ENCODE measurements at regions not wholly inside any gene's neighbourhood (a gene's known extent, or its start where the extent isn't known, plus 50 kb on each side); places are given as distances from the start of the nearest gene placed in this dataset.

- no peak for TF ChIP-seq CTCF (IDR thresholded peaks at IDR 0.05; ENCODE audit: extremely low read depth, low read depth, low read length)
- Histone ChIP-seq H3K4me2 (ENCODE audit: insufficient read depth, low read length) (no peak overlapping the region), H3K9me3 (ENCODE audit: low read depth, low read length) (no peaks in the 10 kb centered on the region), H3K36me3 (ENCODE audit: insufficient read depth, low read length) (no peaks in the 10 kb centered on the region), H3K27me3 (ENCODE audit: insufficient read depth, low read length) (no peaks in the 10 kb centered on the region), H3K4me1 (ENCODE audit: insufficient read depth, low read length) (peaks cover 10% of the 10 kb centered on the region), H3K27ac (ENCODE audit: low read depth, low read length) (no peak overlapping the region), H3K4me3 (ENCODE audit: insufficient read depth, low read length) (no peak overlapping the region), H4K20me1 (ENCODE audit: insufficient read depth, low read length) (no peaks in the 10 kb centered on the region), H2AFZ (ENCODE audit: low read length) (no peak overlapping the region), H3K79me2 (ENCODE audit: insufficient read depth, low read length) (no peaks in the 10 kb centered on the region)
- DNase-seq (ENCODE audit: insufficient read length, low spot score, missing footprints) = no peak
Measured at GRCh38 chr9:89984214-89984613, 379.4 kb downstream of the GADD45G start.

GRCh38 chr9:89985068-89985467 is 380.3 kb downstream of the GADD45G start:
- H3K9me3 ChIP-seq (ENCODE audit: low read depth, low read length) = no peaks in the 10 kb centered on the region
- H3K79me2 ChIP-seq (ENCODE audit: insufficient read depth, low read length) = no peaks in the 10 kb centered on the region
- H3K4me1 ChIP-seq (ENCODE audit: insufficient read depth, low read length) = peaks cover 10% of the 10 kb centered on the region
- no peaks in the 10 kb centered on the region for H4K20me1 ChIP-seq (ENCODE audit: insufficient read depth, low read length)
- H2AFZ ChIP-seq (ENCODE audit: low read length) = no peak overlapping the region
- no peaks in the 10 kb centered on the region for H3K36me3 ChIP-seq (ENCODE audit: insufficient read depth, low read length)
- no peak overlapping the region for H3K4me2 ChIP-seq (ENCODE audit: insufficient read depth, low read length)
- H3K27ac ChIP-seq (ENCODE audit: low read depth, low read length) = no peak overlapping the region
- TF ChIP-seq CTCF (IDR thresholded peaks at IDR 0.05; ENCODE audit: extremely low read depth, low read depth, low read length) = no peak
- H3K4me3 ChIP-seq (ENCODE audit: insufficient read depth, low read length) = no peak overlapping the region
- DNase-seq (ENCODE audit: insufficient read length, low spot score, missing footprints) = no peak
- no peaks in the 10 kb centered on the region for H3K27me3 ChIP-seq (ENCODE audit: insufficient read depth, low read length)

GRCh38 chr9:89986190-89986589 is 381.4 kb downstream of the GADD45G start:
- Histone ChIP-seq H3K27ac (ENCODE audit: low read depth, low read length) (no peak overlapping the region), H3K4me2 (ENCODE audit: insufficient read depth, low read length) (no peak overlapping the region), H3K4me3 (ENCODE audit: insufficient read depth, low read length) (no peak overlapping the region), H2AFZ (ENCODE audit: low read length) (no peak overlapping the region), H3K27me3 (ENCODE audit: insufficient read depth, low read length) (no peaks in the 10 kb centered on the region), H3K9me3 (ENCODE audit: low read depth, low read length) (no peaks in the 10 kb centered on the region), H4K20me1 (ENCODE audit: insufficient read depth, low read length) (no peaks in the 10 kb centered on the region), H3K79me2 (ENCODE audit: insufficient read depth, low read length) (no peaks in the 10 kb centered on the region), H3K4me1 (ENCODE audit: insufficient read depth, low read length) (peaks cover 10% of the 10 kb centered on the region), H3K36me3 (ENCODE audit: insufficient read depth, low read length) (no peaks in the 10 kb centered on the region)
- no peak for DNase-seq (ENCODE audit: insufficient read length, low spot score, missing footprints)
- TF ChIP-seq CTCF (IDR thresholded peaks at IDR 0.05; ENCODE audit: extremely low read depth, low read depth, low read length) = no peak

- Histone ChIP-seq H3K4me1 (ENCODE audit: insufficient read depth, low read length) (peaks cover 10% of the 10 kb centered on the region), H3K79me2 (ENCODE audit: insufficient read depth, low read length) (no peaks in the 10 kb centered on the region), H3K4me3 (ENCODE audit: insufficient read depth, low read length) (no peak overlapping the region), H4K20me1 (ENCODE audit: insufficient read depth, low read length) (no peaks in the 10 kb centered on the region), H3K4me2 (ENCODE audit: insufficient read depth, low read length) (no peak overlapping the region), H2AFZ (ENCODE audit: low read length) (no peak overlapping the region), H3K9me3 (ENCODE audit: low read depth, low read length) (no peaks in the 10 kb centered on the region), H3K36me3 (ENCODE audit: insufficient read depth, low read length) (no peaks in the 10 kb centered on the region), H3K27ac (ENCODE audit: low read depth, low read length) (no peak overlapping the region), H3K27me3 (ENCODE audit: insufficient read depth, low read length) (no peaks in the 10 kb centered on the region)
- no peak for DNase-seq (ENCODE audit: insufficient read length, low spot score, missing footprints)
- no peak for TF ChIP-seq CTCF (IDR thresholded peaks at IDR 0.05; ENCODE audit: extremely low read depth, low read depth, low read length)
Measured at GRCh38 chr9:89988458-89988857, 383.6 kb downstream of the GADD45G start.
